Thoracic aorta (tissue), 2 donors: ENCODE measurements at regions not wholly inside any gene's neighbourhood (a gene's known extent, or its start where the extent isn't known, plus 50 kb on each side); places are given as distances from the start of the nearest gene placed in this dataset.

Experiments used
- ATAC-seq: fragments of 150-250 bp; one replicate; pipeline ENCODE4 v1.8.0; 2017; ENCODE audit warnings: low read depth; ENCODE audit not compliant: insufficient number of reproducible peaks, low FRiP score
- DNase-seq: peaks from one replicate; pipeline ENCODE4 v3.0.0-alpha.2; 2020; ENCODE audit warnings: low spot score
- H3K27ac ChIP-seq, 2 donors: fragments of 200-600 bp; sonication (generic); 1 replicate in 1 of 2; 2 replicates in 1 of 2; pipeline ENCODE4 v1.5.1; 2016; ENCODE audit warnings: mild to moderate bottlenecking in 2 of 2, moderate library complexity in 2 of 2
- H3K27me3 ChIP-seq: fragments of 200-600 bp; sonication (generic); replicated peaks from 2 replicates; pipeline ENCODE4 v1.6.0; 2016; ENCODE audit warnings: mild to moderate bottlenecking; ENCODE audit not compliant: insufficient read depth
- H3K36me3 ChIP-seq: fragments of 200-600 bp; sonication (generic); one replicate; pipeline ENCODE4 v1.5.1; 2016
- H3K4me1 ChIP-seq, 2 donors: fragments of 200-600 bp; sonication (generic); 1 replicate in 1 of 2; 2 replicates in 1 of 2; pipeline versions ENCODE4 v1.5.1 to v1.6.0; 2016; ENCODE audit warnings: low read depth in 2 of 2, mild to moderate bottlenecking in 1 of 2; ENCODE audit not compliant: control insufficient read depth in 1 of 2
- H3K4me3 ChIP-seq: fragments of 200-600 bp; sonication (generic); 2 replicates; pipeline ENCODE4 v1.5.1; 2016; ENCODE audit warnings: mild to moderate bottlenecking
- H3K9me3 ChIP-seq: fragments of 200-600 bp; sonication (generic); 2 replicates; pipeline ENCODE4 v1.5.1; 2016
- TF ChIP-seq, protein P1 (sequence below): fragments of 200-600 bp; sonication (generic); IDR thresholded peaks from one replicate; pipeline ENCODE4 v1.5.1; 2019; ENCODE audit warnings: antibody characterized with exemption

DNA sequence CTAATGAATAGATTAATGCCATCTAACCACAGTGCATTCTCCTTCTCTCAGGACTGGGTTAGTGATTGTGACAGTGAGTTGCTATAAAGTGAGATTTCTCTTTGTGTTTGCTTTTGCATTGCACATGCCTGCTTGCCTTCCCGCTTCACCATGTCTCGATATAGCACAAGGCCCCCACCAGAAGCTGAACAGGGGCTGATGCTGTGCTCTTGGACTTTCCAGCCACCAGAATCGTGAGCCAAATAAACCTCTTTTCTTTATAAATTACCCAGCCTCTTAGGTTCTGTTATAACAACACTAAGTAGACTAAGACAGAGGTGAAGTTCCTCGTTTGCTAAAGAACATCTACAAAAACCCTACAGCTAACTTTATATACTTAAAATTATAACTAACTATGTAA, 173.0 kb downstream of the KIF26A start:
- TF ChIP-seq, protein P1, sequence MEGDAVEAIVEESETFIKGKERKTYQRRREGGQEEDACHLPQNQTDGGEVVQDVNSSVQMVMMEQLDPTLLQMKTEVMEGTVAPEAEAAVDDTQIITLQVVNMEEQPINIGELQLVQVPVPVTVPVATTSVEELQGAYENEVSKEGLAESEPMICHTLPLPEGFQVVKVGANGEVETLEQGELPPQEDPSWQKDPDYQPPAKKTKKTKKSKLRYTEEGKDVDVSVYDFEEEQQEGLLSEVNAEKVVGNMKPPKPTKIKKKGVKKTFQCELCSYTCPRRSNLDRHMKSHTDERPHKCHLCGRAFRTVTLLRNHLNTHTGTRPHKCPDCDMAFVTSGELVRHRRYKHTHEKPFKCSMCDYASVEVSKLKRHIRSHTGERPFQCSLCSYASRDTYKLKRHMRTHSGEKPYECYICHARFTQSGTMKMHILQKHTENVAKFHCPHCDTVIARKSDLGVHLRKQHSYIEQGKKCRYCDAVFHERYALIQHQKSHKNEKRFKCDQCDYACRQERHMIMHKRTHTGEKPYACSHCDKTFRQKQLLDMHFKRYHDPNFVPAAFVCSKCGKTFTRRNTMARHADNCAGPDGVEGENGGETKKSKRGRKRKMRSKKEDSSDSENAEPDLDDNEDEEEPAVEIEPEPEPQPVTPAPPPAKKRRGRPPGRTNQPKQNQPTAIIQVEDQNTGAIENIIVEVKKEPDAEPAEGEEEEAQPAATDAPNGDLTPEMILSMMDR, result no peak
- ATAC-seq (no peak), DNase-seq (no peak)
- Histone ChIP-seq H3K4me1 (no peaks in the 10 kb centered on the region), H3K27ac (no peak overlapping the region), H3K36me3 (no peaks in the 10 kb centered on the region), H3K4me3 (no peak overlapping the region), H3K27me3 (no peaks in the 10 kb centered on the region), H3K9me3 (no peaks in the 10 kb centered on the region)

DNA sequence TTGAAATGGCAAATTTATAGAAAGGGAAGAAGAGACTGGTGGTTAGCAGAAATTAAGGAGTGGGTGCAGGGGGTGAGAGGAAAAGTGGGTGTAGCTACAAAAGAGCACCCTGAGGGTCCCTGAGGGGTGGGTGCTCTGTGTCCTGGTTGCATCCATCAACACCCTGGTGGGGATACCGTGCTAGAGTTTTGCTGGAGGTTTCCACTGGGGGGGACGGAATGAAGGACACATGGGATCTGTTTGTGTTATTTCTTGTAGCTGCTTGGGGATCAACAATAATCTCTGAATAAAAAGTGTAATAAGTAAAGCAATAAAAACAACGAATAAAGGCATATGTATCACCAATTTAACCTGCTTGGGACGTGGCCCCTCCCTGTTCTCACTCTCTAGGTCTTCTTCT, 175.3 kb downstream of the KIF26A start:
- ATAC-seq (no peak), DNase-seq (no peak)
- TF ChIP-seq, protein P1, result no peak

DNA sequence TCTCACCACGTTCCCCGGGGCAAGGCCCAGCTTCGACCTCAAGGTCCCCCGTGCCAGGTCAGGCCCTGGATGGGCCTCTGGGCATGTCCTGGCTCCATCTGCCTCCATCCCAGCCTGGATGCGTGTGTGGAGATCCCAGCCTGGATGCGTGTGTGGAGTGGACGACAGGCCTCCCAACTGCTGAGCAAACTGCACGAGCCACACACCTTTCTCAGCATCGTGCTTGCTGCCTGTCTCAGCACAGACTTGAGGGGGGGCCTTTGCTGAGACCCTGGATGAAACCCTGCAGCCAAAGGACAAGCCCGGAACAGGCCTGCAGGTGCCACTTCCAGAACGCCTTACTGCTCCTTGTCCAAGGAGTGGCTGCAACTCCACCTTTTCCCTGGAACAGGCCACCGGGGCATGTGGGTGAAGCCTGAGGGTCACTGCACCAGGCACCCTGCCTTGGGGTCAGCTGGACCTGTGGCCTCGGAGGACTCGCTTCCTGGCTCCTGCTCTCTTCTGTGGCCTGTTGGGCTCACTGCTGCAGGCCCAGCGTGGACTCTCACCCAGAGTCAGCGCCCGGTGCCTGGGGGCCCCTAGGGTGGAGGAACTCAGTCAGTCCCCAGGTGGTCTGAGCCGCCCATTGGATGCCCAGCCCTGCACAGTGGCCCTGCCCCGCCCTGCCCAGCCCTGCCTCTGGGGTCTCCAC, 176.0 kb downstream of the KIF26A start:
- H3K9me3 ChIP-seq, result no peaks in the 10 kb centered on the region
- TF ChIP-seq, protein P1, result no peak
- no peak for DNase-seq
- H3K4me3 ChIP-seq, result no peak overlapping the region
- no peak overlapping the region for H3K27ac ChIP-seq
- no peaks in the 10 kb centered on the region for H3K4me1 ChIP-seq
- ATAC-seq, result no peak
- H3K36me3 ChIP-seq, result no peaks in the 10 kb centered on the region
- H3K27me3 ChIP-seq, result no peaks in the 10 kb centered on the region

More for the DNA sequence above, 175.3 kb downstream of the KIF26A start:
- Histone ChIP-seq H3K4me3 (no peak overlapping the region), H3K36me3 (no peaks in the 10 kb centered on the region), H3K27ac (no peak overlapping the region), H3K4me1 (no peaks in the 10 kb centered on the region), H3K9me3 (no peaks in the 10 kb centered on the region), H3K27me3 (no peaks in the 10 kb centered on the region)

DNA sequence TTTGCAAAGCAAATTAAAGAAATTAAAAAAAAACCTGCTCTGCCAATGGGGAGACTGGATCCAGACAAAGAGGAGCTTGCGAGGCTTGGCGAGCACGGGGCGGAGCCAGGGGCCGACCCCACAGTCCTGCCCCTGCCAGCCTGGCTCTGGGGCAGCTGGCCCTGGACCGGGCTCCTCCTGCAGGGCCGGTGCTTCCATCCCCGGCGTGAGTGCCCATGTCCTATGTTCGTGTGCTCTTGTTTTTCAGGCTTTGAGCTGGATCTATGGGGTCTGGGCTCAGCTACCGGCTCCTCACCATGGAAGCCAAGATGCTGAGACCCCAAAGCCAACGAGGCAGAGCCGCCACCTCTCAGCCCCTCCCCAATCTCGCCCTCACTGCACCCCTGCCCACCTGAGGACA, 176.8 kb downstream of the KIF26A start:
- Histone ChIP-seq H3K27ac (no peak overlapping the region), H3K4me1 (no peaks in the 10 kb centered on the region), H3K36me3 (no peaks in the 10 kb centered on the region), H3K4me3 (no peak overlapping the region), H3K9me3 (no peaks in the 10 kb centered on the region), H3K27me3 (no peaks in the 10 kb centered on the region)
- ATAC-seq, result no peak
- TF ChIP-seq, protein P1, result no peak
- DNase-seq, result no peak

DNA sequence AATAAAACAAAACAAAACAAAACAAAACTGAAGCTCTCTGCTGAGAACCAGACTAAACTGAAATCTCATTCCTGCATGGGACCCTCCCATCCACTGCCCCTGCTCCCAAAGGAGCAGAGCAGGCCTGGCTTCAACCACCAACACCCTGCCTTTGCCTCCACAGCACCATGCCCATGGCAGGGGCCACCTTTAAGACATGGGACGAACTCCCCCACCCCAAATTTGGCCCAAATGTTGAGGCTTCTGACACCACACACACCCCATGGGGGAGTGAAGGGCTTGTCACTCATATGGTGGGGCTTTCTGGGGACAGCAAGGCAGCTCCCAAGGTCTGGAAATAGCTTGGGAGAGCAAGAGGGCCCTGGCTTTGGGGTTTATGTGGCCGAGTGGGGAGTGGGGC, 177.2 kb downstream of the KIF26A start:
- no peaks in the 10 kb centered on the region for H3K4me1 ChIP-seq
- no peak overlapping the region for H3K27ac ChIP-seq
- no peak for ATAC-seq
- H3K36me3 ChIP-seq, result no peaks in the 10 kb centered on the region
- TF ChIP-seq, protein P1, result no peak
- no peaks in the 10 kb centered on the region for H3K9me3 ChIP-seq
- no peaks in the 10 kb centered on the region for H3K27me3 ChIP-seq
- H3K4me3 ChIP-seq, result no peak overlapping the region
- no peak for DNase-seq
